K562 (cell line): ENCODE measurements at regions not wholly inside any gene's neighbourhood (a gene's known extent, or its start where the extent isn't known, plus 50 kb on each side); places are given as distances from the start of the nearest gene placed in this dataset.

Experiments used
- ATAC-seq: fragments of 200-7000 bp; cut with Tn5 transposase; 3 replicates; pipeline ENCODE4 v1.9.1; 2020; ENCODE audit warnings: moderate library complexity
- BruUV-seq: library from RNA; stranded (reverse); fragments of 400-500 nt; replicated peaks from 2 replicates; lab custom pipeline; 2021; lab: Mats Ljungman, UMichigan
- CTCF ChIA-PET: fragments of 300-600 bp; formaldehyde crosslinking; extraction: SDS; loops from one replicate; lab custom pipeline; 2021; ENCODE audit warnings: low intra/inter-chr PET ratio; lab: Yijun Ruan, JAX
- POLR2A ChIA-PET: fragments of 300-600, 350-650 bp; sonication (Branson Sonifier 250); formaldehyde crosslinking; extraction: SDS; loops from one replicate; lab custom pipeline; 2021; ENCODE audit warnings: antibody characterized with exemption, inconsistent platforms; lab: Yijun Ruan, JAX
- DNase-seq, 4 experiments: peaks; one replicate each; pipeline versions ENCODE4 v3.0.0 to v3.0.0-alpha.2; 2011 to 2018; ENCODE audit warnings: low spot score in 3 of 4, mixed read lengths in 3 of 4; ENCODE audit errors: extremely low read depth in 1 of 4
- FAIRE-seq: peaks from 2 replicates; lab custom pipeline; 2011; peaks lifted over from hg19 to GRCh38; lab: Jason Lieb, UNC
- H2AFZ ChIP-seq: 2 replicates; pipeline ENCODE4 v1.6.0; 2011; ENCODE audit warnings: low read depth, low read length, control low read depth, inconsistent platforms
- H3K27ac ChIP-seq: fragments of 200-600 bp; 3 replicates; pipeline ENCODE4 v1.8.0; 2011; ENCODE audit warnings: low read depth, mild to moderate bottlenecking, control low read depth, inconsistent platforms, low read length, moderate library complexity, mixed read lengths; ENCODE audit errors: extremely low read depth
- H3K27me3 ChIP-seq, 2 experiments: fragments of 300-600 bp in 1 of 2; 2 replicates in 1 of 2; 3 replicates in 1 of 2; pipeline versions ENCODE4 v1.6.0 to v1.8.0; 2011; ENCODE audit warnings: inconsistent platforms in 2 of 2, low read length in 2 of 2, mild to moderate bottlenecking in 1 of 2, mixed read lengths in 1 of 2, moderate library complexity in 1 of 2; ENCODE audit not compliant: control insufficient read depth in 2 of 2, insufficient read depth in 2 of 2
- H3K36me3 ChIP-seq: fragments of 300-600 bp; 3 replicates; pipeline ENCODE4 v1.8.0; 2011; ENCODE audit warnings: mild to moderate bottlenecking, low read length, inconsistent platforms; ENCODE audit not compliant: control insufficient read depth, insufficient read depth
- H3K4me1 ChIP-seq, 2 experiments: fragments of 200-600 bp in 1 of 2; replicated peaks in 1 of 2; 2 replicates in 1 of 2; 3 replicates in 1 of 2; pipeline versions ENCODE4 v1.5.1 to v1.8.0; 2011; ENCODE audit warnings: inconsistent platforms in 2 of 2, low read length in 2 of 2, mild to moderate bottlenecking in 1 of 2, mixed read lengths in 1 of 2, moderate library complexity in 1 of 2; ENCODE audit not compliant: control insufficient read depth in 2 of 2, insufficient read depth in 2 of 2
- H3K4me2 ChIP-seq: 2 replicates; pipeline ENCODE4 v1.6.1; 2011; ENCODE audit warnings: low read length, control low read depth, inconsistent platforms, mixed read lengths; ENCODE audit not compliant: insufficient read depth
- H3K4me3 ChIP-seq: fragments of 200-600 bp; sonication (generic), shearing (Covaris generic); 2 replicates; pipeline ENCODE4 v1.5.1; 2016; ENCODE audit warnings: control low read depth, inconsistent platforms
- H3K79me2 ChIP-seq: fragments of 200-600 bp; 3 replicates; pipeline ENCODE4 v1.8.0; 2011; ENCODE audit warnings: low read length, inconsistent platforms; ENCODE audit not compliant: control insufficient read depth, insufficient read depth
- H3K9ac ChIP-seq, 2 experiments: 2 replicates each; pipeline versions ENCODE4 v1.6.0 to v1.6.1; 2011; ENCODE audit warnings: low read depth in 2 of 2, low read length in 2 of 2, control low read depth in 1 of 2, inconsistent platforms in 1 of 2, mild to moderate bottlenecking in 1 of 2, mixed read lengths in 1 of 2; ENCODE audit not compliant: insufficient read depth in 1 of 2
- H3K9me1 ChIP-seq: one replicate; pipeline ENCODE4 v1.6.0; 2011; ENCODE audit warnings: inconsistent platforms, mild to moderate bottlenecking, low read length, moderate library complexity; ENCODE audit not compliant: control insufficient read depth, insufficient read depth
- H3K9me3 ChIP-seq: replicated peaks from 2 replicates; pipeline ENCODE4 v1.5.1; 2011; ENCODE audit warnings: low read depth, low read length, inconsistent platforms; ENCODE audit not compliant: control insufficient read depth, insufficient read depth
- H4K20me1 ChIP-seq: replicated peaks from 2 replicates; pipeline ENCODE4 v1.6.1; 2011; ENCODE audit warnings: low read length, inconsistent platforms, mixed read lengths; ENCODE audit not compliant: control insufficient read depth, insufficient read depth
- FOSL1 ChIP-seq: fragments of 200-800 bp; sonication (Bioruptor generic); conservative IDR thresholded peaks from 2 replicates; pipeline ENCODE4 v1.6.1; 2016; ENCODE audit warnings: missing genetic modification characterization, missing compliant biosample characterization
- KLF6 ChIP-seq: fragments of 250-450 bp; sonication (Bioruptor Pico); IDR thresholded peaks from 2 replicates; pipeline ENCODE4 v1.4.0; 2020; ENCODE audit warnings: mild to moderate bottlenecking, moderate library complexity, borderline replicate concordance
- RNF219 ChIP-seq: fragments of 250-450 bp; sonication (Bioruptor Pico); IDR thresholded peaks from 2 replicates; pipeline ENCODE4 v1.5.0; 2022; ENCODE audit warnings: mild to moderate bottlenecking
- SMARCC2 ChIP-seq: fragments of 450-650 bp; IDR thresholded peaks from 2 replicates; pipeline ENCODE4 v1.6.1; 2017; ENCODE audit warnings: antibody characterized with exemption, moderate library complexity, mild to moderate bottlenecking, low read depth
- ZFX ChIP-seq: sonication (generic); formaldehyde crosslinking; IDR thresholded peaks from 2 replicates; pipeline ENCODE4 v1.8.0; 2022; ENCODE audit warnings: mild to moderate bottlenecking, missing genetic modification reagents, moderate library complexity
- ZNF407 ChIP-seq: fragments of 450-650 bp; IDR thresholded peaks from 2 replicates; pipeline ENCODE4 v1.6.1; 2016; ENCODE audit warnings: low read depth
- in situ Hi-C: fragments of 300-500 bp; cut with MboI; formaldehyde crosslinking; loops from 4 replicates; pipeline ENCODE4 v1.15.0; 2018; ENCODE audit warnings: inconsistent platforms, mixed read lengths
- intact Hi-C: fragments of 100-400 bp; cut with micrococcal nuclease; formaldehyde crosslinking; loops from 2 replicates; pipeline ENCODE4 v1.14.2; 2022
- TF ChIP-seq, protein P1 (sequence below): sonication (generic); formaldehyde crosslinking; IDR thresholded peaks from 2 replicates; pipeline ENCODE4 v1.8.0; 2023; ENCODE audit warnings: missing genetic modification reagents, mild to moderate bottlenecking, borderline replicate concordance

GRCh38 chr6:54040545-54040944, 70.7 kb upstream of the MLIP start:
- Histone ChIP-seq H3K9me3 (no peaks in the 10 kb centered on the region; the same call in 1 of the 2 replicates), H3K4me1 (no peaks in the 10 kb centered on the region), H3K4me3 (no peak overlapping the region), H3K27me3 (no peaks in the 10 kb centered on the region), H3K27ac (no peak overlapping the region), H3K79me2 (no peaks in the 10 kb centered on the region), H3K9me1 (no peaks in the 10 kb centered on the region), H4K20me1 (no peaks in the 10 kb centered on the region), H3K4me2 (no peak overlapping the region), H3K9ac (no peak overlapping the region), H2AFZ (no peak overlapping the region), H3K36me3 (no peaks in the 10 kb centered on the region)
- CTCF ChIA-PET = no interaction called here
- ATAC-seq (no peak), DNase-seq (no peak), FAIRE-seq (no peak)
- intact Hi-C loops = no loop called here
- in situ Hi-C loops = no loop called here
- BruUV-seq = no TSS peak
- POLR2A ChIA-PET = no interaction called here
- TF ChIP-seq SMARCC2 = no peak
- no peak for TF ChIP-seq ZFX (CRISPR knock-in tag)
- no peak for TF ChIP-seq ZNF407
- no peak for TF ChIP-seq KLF6 (CRISPR knock-in tag)
- no peak for TF ChIP-seq FOSL1 (tag)
- TF ChIP-seq RNF219 (CRISPR knock-in tag) = no peak
- TF ChIP-seq, protein P1, sequence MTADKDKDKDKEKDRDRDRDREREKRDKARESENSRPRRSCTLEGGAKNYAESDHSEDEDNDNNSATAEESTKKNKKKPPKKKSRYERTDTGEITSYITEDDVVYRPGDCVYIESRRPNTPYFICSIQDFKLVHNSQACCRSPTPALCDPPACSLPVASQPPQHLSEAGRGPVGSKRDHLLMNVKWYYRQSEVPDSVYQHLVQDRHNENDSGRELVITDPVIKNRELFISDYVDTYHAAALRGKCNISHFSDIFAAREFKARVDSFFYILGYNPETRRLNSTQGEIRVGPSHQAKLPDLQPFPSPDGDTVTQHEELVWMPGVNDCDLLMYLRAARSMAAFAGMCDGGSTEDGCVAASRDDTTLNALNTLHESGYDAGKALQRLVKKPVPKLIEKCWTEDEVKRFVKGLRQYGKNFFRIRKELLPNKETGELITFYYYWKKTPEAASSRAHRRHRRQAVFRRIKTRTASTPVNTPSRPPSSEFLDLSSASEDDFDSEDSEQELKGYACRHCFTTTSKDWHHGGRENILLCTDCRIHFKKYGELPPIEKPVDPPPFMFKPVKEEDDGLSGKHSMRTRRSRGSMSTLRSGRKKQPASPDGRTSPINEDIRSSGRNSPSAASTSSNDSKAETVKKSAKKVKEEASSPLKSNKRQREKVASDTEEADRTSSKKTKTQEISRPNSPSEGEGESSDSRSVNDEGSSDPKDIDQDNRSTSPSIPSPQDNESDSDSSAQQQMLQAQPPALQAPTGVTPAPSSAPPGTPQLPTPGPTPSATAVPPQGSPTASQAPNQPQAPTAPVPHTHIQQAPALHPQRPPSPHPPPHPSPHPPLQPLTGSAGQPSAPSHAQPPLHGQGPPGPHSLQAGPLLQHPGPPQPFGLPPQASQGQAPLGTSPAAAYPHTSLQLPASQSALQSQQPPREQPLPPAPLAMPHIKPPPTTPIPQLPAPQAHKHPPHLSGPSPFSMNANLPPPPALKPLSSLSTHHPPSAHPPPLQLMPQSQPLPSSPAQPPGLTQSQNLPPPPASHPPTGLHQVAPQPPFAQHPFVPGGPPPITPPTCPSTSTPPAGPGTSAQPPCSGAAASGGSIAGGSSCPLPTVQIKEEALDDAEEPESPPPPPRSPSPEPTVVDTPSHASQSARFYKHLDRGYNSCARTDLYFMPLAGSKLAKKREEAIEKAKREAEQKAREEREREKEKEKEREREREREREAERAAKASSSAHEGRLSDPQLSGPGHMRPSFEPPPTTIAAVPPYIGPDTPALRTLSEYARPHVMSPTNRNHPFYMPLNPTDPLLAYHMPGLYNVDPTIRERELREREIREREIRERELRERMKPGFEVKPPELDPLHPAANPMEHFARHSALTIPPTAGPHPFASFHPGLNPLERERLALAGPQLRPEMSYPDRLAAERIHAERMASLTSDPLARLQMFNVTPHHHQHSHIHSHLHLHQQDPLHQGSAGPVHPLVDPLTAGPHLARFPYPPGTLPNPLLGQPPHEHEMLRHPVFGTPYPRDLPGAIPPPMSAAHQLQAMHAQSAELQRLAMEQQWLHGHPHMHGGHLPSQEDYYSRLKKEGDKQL (CRISPR knock-in tag) = no peak
